SK-N-SH (cell line): ENCODE measurements at regions not wholly inside any gene's neighbourhood (a gene's known extent, or its start where the extent isn't known, plus 50 kb on each side); places are given as distances from the start of the nearest gene placed in this dataset.

ENCODE experiments used
- CTCF ChIA-PET: fragments of 300-600, 350-600 bp; formaldehyde crosslinking; extraction: SDS; loops from one replicate; lab custom pipeline; 2021; lab: Yijun Ruan, JAX
- POLR2A ChIA-PET: fragments of 350-600 bp; sonication (Branson Sonifier 250); formaldehyde crosslinking; extraction: SDS; loops from one replicate; lab custom pipeline; 2020; ENCODE audit warnings: antibody characterized with exemption, inconsistent platforms; lab: Yijun Ruan, JAX
- DNase-seq: peaks from one replicate; pipeline ENCODE4 v3.0.0; 2012
- H2AFZ ChIP-seq: fragments of 200-600 bp; sonication (generic); 2 replicates; pipeline ENCODE4 v1.8.1; 2016; ENCODE audit warnings: antibody characterized with exemption, mild to moderate bottlenecking, low read depth
- H3F3A ChIP-seq: fragments of 200-600 bp; sonication (generic); replicated peaks from 2 replicates; pipeline ENCODE3; 2016; ENCODE audit warnings: antibody characterized with exemption, mild to moderate bottlenecking; ENCODE audit not compliant: insufficient read depth
- H3K27ac ChIP-seq, 2 experiments: fragments of 200-500 bp in 1 of 2; fragments of 200-600 bp in 1 of 2; sonication (Bioruptor generic) in 1 of 2; sonication (generic), shearing (Covaris generic) in 1 of 2; 2 replicates each; pipeline versions ENCODE4 v1.5.1 to v1.6.1; 2014 to 2016; ENCODE audit warnings: low read depth in 2 of 2, inconsistent platforms in 1 of 2, low read length in 1 of 2, mild to moderate bottlenecking in 1 of 2, mixed read lengths in 1 of 2
- H3K27me3 ChIP-seq: fragments of 200-600 bp; sonication (generic), shearing (Covaris generic); 2 replicates; pipeline ENCODE4 v1.6.1; 2016; ENCODE audit warnings: mixed run types; ENCODE audit not compliant: insufficient read depth
- H3K36me3 ChIP-seq, 2 experiments: fragments of 200-500 bp in 1 of 2; fragments of 200-600 bp in 1 of 2; sonication (Bioruptor generic) in 1 of 2; sonication (generic) in 1 of 2; replicated peaks in 1 of 2; 2 replicates each; pipeline versions ENCODE3 to v1.5.1; 2014 to 2016; ENCODE audit warnings: low read length in 1 of 2, mild to moderate bottlenecking in 1 of 2; ENCODE audit not compliant: insufficient read depth in 2 of 2, control insufficient read depth in 1 of 2
- H3K4me1 ChIP-seq, 2 experiments: fragments of 200-500 bp in 1 of 2; fragments of 200-600 bp in 1 of 2; sonication (Bioruptor generic) in 1 of 2; sonication (generic), shearing (Covaris generic) in 1 of 2; 2 replicates each; pipeline versions ENCODE4 v1.5.1 to v1.6.1; 2014 to 2016; ENCODE audit warnings: low read depth in 1 of 2, low read length in 1 of 2, mixed run types in 1 of 2; ENCODE audit not compliant: insufficient read depth in 2 of 2, control insufficient read depth in 1 of 2
- H3K4me2 ChIP-seq: fragments of 200-600 bp; sonication (generic), shearing (Covaris generic); 2 replicates; pipeline ENCODE4 v1.6.1; 2017; ENCODE audit warnings: mixed run types
- H3K4me3 ChIP-seq, 2 experiments: fragments of 200-500 bp in 1 of 2; fragments of 200-600 bp in 1 of 2; sonication (Bioruptor generic) in 1 of 2; sonication (generic), shearing (Covaris generic) in 1 of 2; 2 replicates each; pipeline versions ENCODE4 v1.5.1 to v1.8.1; 2014 to 2016; ENCODE audit warnings: low read depth in 2 of 2, inconsistent platforms in 1 of 2, low read length in 1 of 2, mild to moderate bottlenecking in 1 of 2, mixed read lengths in 1 of 2, moderate library complexity in 1 of 2
- H3K79me2 ChIP-seq: fragments of 200-600 bp; sonication (generic); 2 replicates; pipeline ENCODE4 v1.8.1; 2017; ENCODE audit warnings: mild to moderate bottlenecking; ENCODE audit not compliant: insufficient read depth
- H3K9ac ChIP-seq: fragments of 200-600 bp; sonication (generic); 2 replicates; pipeline ENCODE4 v1.6.1; 2017; ENCODE audit warnings: mixed run types
- H3K9me2 ChIP-seq: fragments of 200-600 bp; sonication (generic); 2 replicates; pipeline ENCODE4 v1.6.1; 2017; ENCODE audit warnings: mixed run types
- H3K9me3 ChIP-seq: fragments of 200-600 bp; sonication (generic); 2 replicates; pipeline ENCODE4 v1.6.1; 2017; ENCODE audit warnings: mixed run types, mild to moderate bottlenecking, moderate library complexity
- H4K20me1 ChIP-seq: fragments of 200-600 bp; sonication (generic); 2 replicates; pipeline ENCODE4 v1.6.1; 2017; ENCODE audit warnings: mild to moderate bottlenecking, mixed run types; ENCODE audit not compliant: insufficient read depth
- CHD2 ChIP-seq: fragments of 150-350 bp; IDR thresholded peaks from 2 replicates; pipeline ENCODE4 v1.6.1; 2018; ENCODE audit warnings: low read length; ENCODE audit not compliant: partially characterized antibody
- ELF1 ChIP-seq: IDR thresholded peaks from 2 replicates; pipeline ENCODE4 v1.4.0; 2012
- EP300 ChIP-seq, 2 experiments: IDR thresholded peaks; 2 replicates each; pipeline versions ENCODE4 v1.4.0 to v1.6.1; 2012; ENCODE audit warnings: borderline replicate concordance in 1 of 2, low read depth in 1 of 2, low read length in 1 of 2
- EZH2phosphoT487 ChIP-seq: fragments of 200-600 bp; sonication (generic); IDR thresholded peaks from 2 replicates; pipeline ENCODE4 v1.6.1; 2017; ENCODE audit warnings: low read depth, mixed run types, mild to moderate bottlenecking, antibody characterized with exemption, moderate library complexity, borderline replicate concordance
- FOSL2 ChIP-seq: IDR thresholded peaks from 2 replicates; pipeline ENCODE4 v1.4.0; 2012; ENCODE audit warnings: low read depth, mild to moderate bottlenecking, moderate library complexity, borderline replicate concordance
- FOXJ3 ChIP-seq: sonication (generic); formaldehyde crosslinking; IDR thresholded peaks from 2 replicates; pipeline ENCODE4 v1.5.1; 2020; ENCODE audit warnings: mild to moderate bottlenecking, missing genetic modification reagents
- GABPA ChIP-seq: IDR thresholded peaks from 2 replicates; pipeline ENCODE4 v1.4.0; 2012; ENCODE audit warnings: low read depth, mild to moderate bottlenecking
- GATA2 ChIP-seq: sonication (generic); formaldehyde crosslinking; IDR thresholded peaks from 2 replicates; pipeline ENCODE4 v1.5.0; 2020; ENCODE audit warnings: mild to moderate bottlenecking, missing genetic modification reagents
- MEF2A ChIP-seq: IDR thresholded peaks from 2 replicates; pipeline ENCODE4 v1.4.0; 2012; ENCODE audit warnings: low read depth, borderline replicate concordance
- NFIC ChIP-seq: IDR thresholded peaks from 2 replicates; pipeline ENCODE4 v1.4.0; 2012; ENCODE audit warnings: borderline replicate concordance
- NRF1 ChIP-seq: IDR thresholded peaks from 2 replicates; pipeline ENCODE4 v1.6.1; 2012; ENCODE audit warnings: low read depth, mild to moderate bottlenecking, low read length
- PBX3 ChIP-seq: IDR thresholded peaks from 2 replicates; pipeline ENCODE4; 2012
- POLR2AphosphoS5 ChIP-seq: IDR thresholded peaks from 2 replicates; pipeline ENCODE4 v1.6.1; 2012; ENCODE audit warnings: low read depth, low read length
- RAD21 ChIP-seq: IDR thresholded peaks from 2 replicates; pipeline ENCODE4 v1.6.1; 2012; ENCODE audit warnings: mild to moderate bottlenecking, low read length
- RCOR1 ChIP-seq: fragments of 150-350 bp; IDR thresholded peaks from 2 replicates; pipeline ENCODE4 v1.6.1; 2017; ENCODE audit warnings: antibody characterized with exemption, low read length
- RFX5 ChIP-seq: IDR thresholded peaks from 2 replicates; pipeline ENCODE4 v1.6.1; 2012; ENCODE audit warnings: mild to moderate bottlenecking, improper control_type of control experiment, low read length
- RXRA ChIP-seq: IDR thresholded peaks from 2 replicates; pipeline ENCODE4 v1.4.0; 2012; ENCODE audit warnings: low read depth, mild to moderate bottlenecking, borderline replicate concordance
- SIN3A ChIP-seq: IDR thresholded peaks from 2 replicates; pipeline ENCODE4 v1.6.1; 2012; ENCODE audit warnings: low read depth, mild to moderate bottlenecking, low read length, moderate library complexity, borderline replicate concordance
- SMC3 ChIP-seq: IDR thresholded peaks from 2 replicates; pipeline ENCODE4 v1.6.1; 2012; ENCODE audit warnings: low read depth, low read length, improper control_type of control experiment
- TAF1 ChIP-seq: IDR thresholded peaks from 2 replicates; pipeline ENCODE4 v1.6.1; 2012; ENCODE audit warnings: low read depth, mild to moderate bottlenecking, low read length, moderate library complexity, borderline replicate concordance
- TCF12 ChIP-seq: IDR thresholded peaks from 2 replicates; pipeline ENCODE4 v1.4.0; 2012
- WGBS: methylation state at CpG from one replicate; pipeline ENCODE4 v1.1.6; 2017; ENCODE audit warnings: low lambda C conversion rate; 5-methylcytosine and 5-hydroxymethylcytosine counted together
- TF ChIP-seq, protein P1 (sequence below): IDR thresholded peaks from 2 replicates; pipeline ENCODE4 v1.4.0; 2012; ENCODE audit warnings: low read depth, borderline replicate concordance

DNA sequence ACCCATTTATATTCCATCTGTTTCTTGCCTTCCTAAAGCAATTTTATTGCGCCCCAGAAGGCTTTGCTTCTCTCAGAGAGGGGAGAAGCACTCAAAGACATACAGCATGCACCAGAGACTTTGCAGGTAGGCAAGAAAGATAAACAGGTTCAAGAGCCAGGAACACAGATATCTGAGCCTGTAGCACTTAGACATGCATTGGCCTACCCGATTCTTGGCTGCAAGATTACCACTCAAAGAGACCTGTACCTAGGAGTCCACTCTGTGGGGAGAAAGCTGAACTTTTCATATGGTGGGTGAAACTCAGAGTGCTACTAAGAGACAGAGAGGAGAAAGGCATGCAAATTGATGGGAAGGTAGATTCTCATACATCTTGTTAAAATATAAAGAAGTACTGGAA, 609.4 kb upstream of the PKN2 start:
- Histone ChIP-seq H3F3A (no peaks in the 10 kb centered on the region), H3K27me3 (no peaks in the 10 kb centered on the region), H3K4me1 (no peaks in the 10 kb centered on the region), H2AFZ (no peak overlapping the region), H3K36me3 (no peaks in the 10 kb centered on the region), H3K9me2 (no peaks in the 10 kb centered on the region), H3K79me2 (no peaks in the 10 kb centered on the region), H3K4me3 (no peak overlapping the region), H3K9me3 (no peaks in the 10 kb centered on the region), H3K27ac (no peak overlapping the region), H4K20me1 (no peaks in the 10 kb centered on the region), H3K9ac (no peak overlapping the region), H3K4me2 (no peak overlapping the region)
- TF ChIP-seq TCF12: no peak
- no peak for TF ChIP-seq POLR2AphosphoS5
- TF ChIP-seq CHD2: no peak
- TF ChIP-seq SIN3A: no peak
- no peak for TF ChIP-seq GATA2 (CRISPR knock-in tag)
- no peak for TF ChIP-seq FOSL2
- TF ChIP-seq EP300 (IDR thresholded peaks at IDR 0.05; ENCODE audit: borderline replicate concordance in 1 of 2, low read depth in 1 of 2, low read length in 1 of 2): no peak
- TF ChIP-seq ELF1: no peak
- no peak for TF ChIP-seq EZH2phosphoT487
- no peak for TF ChIP-seq NFIC
- TF ChIP-seq FOXJ3 (CRISPR knock-in tag): no peak
- no peak for TF ChIP-seq MEF2A
- no peak for TF ChIP-seq RFX5
- no peak for TF ChIP-seq RAD21
- TF ChIP-seq, protein P1, sequence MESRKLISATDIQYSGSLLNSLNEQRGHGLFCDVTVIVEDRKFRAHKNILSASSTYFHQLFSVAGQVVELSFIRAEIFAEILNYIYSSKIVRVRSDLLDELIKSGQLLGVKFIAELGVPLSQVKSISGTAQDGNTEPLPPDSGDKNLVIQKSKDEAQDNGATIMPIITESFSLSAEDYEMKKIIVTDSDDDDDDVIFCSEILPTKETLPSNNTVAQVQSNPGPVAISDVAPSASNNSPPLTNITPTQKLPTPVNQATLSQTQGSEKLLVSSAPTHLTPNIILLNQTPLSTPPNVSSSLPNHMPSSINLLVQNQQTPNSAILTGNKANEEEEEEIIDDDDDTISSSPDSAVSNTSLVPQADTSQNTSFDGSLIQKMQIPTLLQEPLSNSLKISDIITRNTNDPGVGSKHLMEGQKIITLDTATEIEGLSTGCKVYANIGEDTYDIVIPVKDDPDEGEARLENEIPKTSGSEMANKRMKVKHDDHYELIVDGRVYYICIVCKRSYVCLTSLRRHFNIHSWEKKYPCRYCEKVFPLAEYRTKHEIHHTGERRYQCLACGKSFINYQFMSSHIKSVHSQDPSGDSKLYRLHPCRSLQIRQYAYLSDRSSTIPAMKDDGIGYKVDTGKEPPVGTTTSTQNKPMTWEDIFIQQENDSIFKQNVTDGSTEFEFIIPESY: no peak
- CTCF ChIA-PET: no interaction called here
- 70% methylated on average over 2 of the region's 2 CpGs for WGBS
- no peak for DNase-seq
- POLR2A ChIA-PET: no interaction called here

- Histone ChIP-seq H3K9me3 (no peaks in the 10 kb centered on the region), H3K9me2 (no peaks in the 10 kb centered on the region), H3F3A (no peaks in the 10 kb centered on the region), H3K4me1 (no peaks in the 10 kb centered on the region), H3K4me2 (no peak overlapping the region), H4K20me1 (no peaks in the 10 kb centered on the region), H3K27me3 (no peaks in the 10 kb centered on the region), H3K4me3 (no peak overlapping the region), H3K79me2 (no peaks in the 10 kb centered on the region), H2AFZ (no peak overlapping the region), H3K9ac (no peak overlapping the region), H3K27ac (no peak overlapping the region), H3K36me3 (no peaks in the 10 kb centered on the region)
- no peak for TF ChIP-seq RCOR1
- TF ChIP-seq GATA2 (CRISPR knock-in tag): no peak
- TF ChIP-seq PBX3: no peak
- no peak for TF ChIP-seq GABPA
- TF ChIP-seq NRF1: no peak
- TF ChIP-seq SMC3: no peak
- no peak for TF ChIP-seq TAF1
- TF ChIP-seq RXRA: no peak
- TF ChIP-seq EP300 (IDR thresholded peaks at IDR 0.05; ENCODE audit: borderline replicate concordance in 1 of 2, low read depth in 1 of 2, low read length in 1 of 2): no peak
- no peak for TF ChIP-seq RAD21
- DNase-seq: no peak
- 58% methylated on average over 1 of the region's 1 CpG for WGBS
- POLR2A ChIA-PET: no interaction called here
- CTCF ChIA-PET: no interaction called here
These were observed 608.3 kb upstream of the PKN2 start for GRCh38 chr1:88075813-88076212.
